Epithelial cell of esophagus (primary cell): ENCODE measurements at regions not wholly inside any gene's neighbourhood (a gene's known extent, or its start where the extent isn't known, plus 50 kb on each side); places are given as distances from the start of the nearest gene placed in this dataset.
A peak's percentile ranks its signal among the peaks of the same experiment; 100 is the strongest.
"Not testable (repeated sequence)": the region's sequence is repeated elsewhere in the genome, so short reads cannot be mapped to it uniquely, and the experiment has no call there.

Source experiments
- DNase-seq: peaks from one replicate; pipeline ENCODE4 v3.0.0; 2010; ENCODE audit warnings: low read depth
- H3K4me3 ChIP-seq: 2 replicates; pipeline ENCODE4 v1.5.1; 2011; ENCODE audit warnings: mild to moderate bottlenecking, low read length, control low read depth
- CTCF ChIP-seq: IDR thresholded peaks from 2 replicates; pipeline ENCODE4 v1.5.1; 2011; ENCODE audit warnings: low read depth, mild to moderate bottlenecking, low read length, control low read depth, inconsistent platforms; ENCODE audit not compliant: insufficient read depth; ENCODE audit errors: missing control alignments

- no peak for DNase-seq
- H3K4me3 ChIP-seq, result no peak overlapping the region
- no peak for TF ChIP-seq CTCF
Measured at GRCh38 chr6:6756526-6756925, 168.0 kb downstream of the LY86 start.

GRCh38 chr6:6758546-6758914, 170.0 kb downstream of the LY86 start:
- no peak for DNase-seq
- no peak overlapping the region for H3K4me3 ChIP-seq
- TF ChIP-seq CTCF, result no peak

- DNase-seq, result peak; percentile 53
- no peak overlapping the region for H3K4me3 ChIP-seq
- peak; percentile 42 for TF ChIP-seq CTCF
Measured at GRCh38 chr6:6758915-6759654, 170.6 kb downstream of the LY86 start.

GRCh38 chr6:6760002-6760401, 171.5 kb downstream of the LY86 start:
- no peak for TF ChIP-seq CTCF
- DNase-seq, result no peak
- H3K4me3 ChIP-seq, result no peak overlapping the region

GRCh38 chr6:6762566-6762965, 174.0 kb downstream of the LY86 start:
- not testable (repeated sequence) for DNase-seq, H3K4me3 ChIP-seq

- no peak for TF ChIP-seq CTCF
- H3K4me3 ChIP-seq, result no peak overlapping the region
- DNase-seq, result no peak
Measured at GRCh38 chr6:6764764-6765434, 176.4 kb downstream of the LY86 start.

- H3K4me3 ChIP-seq, result no peak overlapping the region
- DNase-seq, result no peak
- TF ChIP-seq CTCF, result no peak
Measured at GRCh38 chr6:6766230-6766905, 177.8 kb downstream of the LY86 start.
